Breast epithelium (tissue), 3 donors: ENCODE measurements at regions not wholly inside any gene's neighbourhood (a gene's known extent, or its start where the extent isn't known, plus 50 kb on each side); places are given as distances from the start of the nearest gene placed in this dataset.

Experiments
- CTCF ChIP-seq, 3 donors: fragments of 450-650 bp; IDR thresholded peaks; one replicate each; pipeline ENCODE4 v1.5.1; 2016 to 2017; ENCODE audit warnings: antibody characterized with exemption in 3 of 3, mild to moderate bottlenecking in 3 of 3, moderate library complexity in 3 of 3
- POLR2A ChIP-seq: fragments of 450-650 bp; IDR thresholded peaks from one replicate; pipeline ENCODE4 v1.6.1; 2016; ENCODE audit warnings: antibody characterized with exemption, mild to moderate bottlenecking, moderate library complexity
- POLR2AphosphoS5 ChIP-seq, 3 donors: sonication (generic); formaldehyde crosslinking; IDR thresholded peaks; one replicate each; pipeline ENCODE4 v1.6.1; 2017; ENCODE audit warnings: antibody characterized with exemption in 3 of 3

- TF ChIP-seq POLR2AphosphoS5 (IDR thresholded peaks at IDR 0.05) (no peak), CTCF (IDR thresholded peaks at IDR 0.05) (no peak), POLR2A (no peak)
Measured at GRCh38 chr3:104943974-104944373, 422.7 kb upstream of the ALCAM start.
